SJSA1 (cell line): ENCODE measurements at regions not wholly inside any gene's neighbourhood (a gene's known extent, or its start where the extent isn't known, plus 50 kb on each side); places are given as distances from the start of the nearest gene placed in this dataset.
A peak's percentile ranks its signal among the peaks of the same experiment; 100 is the strongest.

Source experiments
- DNase-seq, 2 experiments: peaks; one replicate each; pipeline ENCODE4 v3.0.0-alpha.2; 2015 to 2020; ENCODE audit warnings: low spot score in 2 of 2, low read depth in 1 of 2
- H3K27ac ChIP-seq: fragments of 250-450 bp; sonication (Bioruptor Pico); 2 replicates; pipeline ENCODE4 v1.5.1; 2020; ENCODE audit warnings: mild to moderate bottlenecking, moderate library complexity
- H3K27me3 ChIP-seq: fragments of 250-450 bp; sonication (Bioruptor Pico); replicated peaks from 2 replicates; pipeline ENCODE4 v1.5.1; 2020; ENCODE audit warnings: mild to moderate bottlenecking, moderate library complexity
- H3K36me3 ChIP-seq: fragments of 250-450 bp; sonication (Bioruptor Pico); 2 replicates; pipeline ENCODE4 v1.5.1; 2020; ENCODE audit warnings: mild to moderate bottlenecking
- H3K4me1 ChIP-seq: fragments of 250-450 bp; sonication (Bioruptor Pico); replicated peaks from 2 replicates; pipeline ENCODE4 v1.6.1; 2021; ENCODE audit warnings: mild to moderate bottlenecking
- H3K4me3 ChIP-seq: fragments of 250-450 bp; sonication (Bioruptor Pico); 2 replicates; pipeline ENCODE4 v1.5.1; 2020; ENCODE audit warnings: mild to moderate bottlenecking
- H3K9me3 ChIP-seq: fragments of 250-450 bp; sonication (Bioruptor Pico); replicated peaks from 2 replicates; pipeline ENCODE4 v1.5.1; 2020; ENCODE audit warnings: mild to moderate bottlenecking

DNA sequence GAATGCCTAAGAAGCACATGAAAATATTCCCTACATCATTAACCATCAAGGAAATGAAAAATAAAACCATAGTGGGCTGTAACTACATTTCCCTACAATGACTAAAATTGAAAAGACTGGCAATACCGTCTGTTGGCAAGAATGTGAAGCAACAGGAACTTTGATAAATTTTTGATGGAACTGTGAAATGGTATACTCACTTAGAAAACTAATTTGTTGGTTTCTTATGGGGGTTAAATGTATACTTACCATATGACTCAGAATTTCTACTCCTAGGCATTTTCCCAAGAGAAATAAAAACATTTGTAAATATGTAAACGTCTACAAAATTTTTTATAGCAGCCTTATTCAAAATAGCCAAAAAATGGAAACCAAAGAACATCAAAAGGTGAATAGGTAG is 121.4 kb upstream of the PLEKHA5 start:
- no peaks in the 10 kb centered on the region for H3K27me3 ChIP-seq
- no peak for DNase-seq
- no peaks in the 10 kb centered on the region for H3K36me3 ChIP-seq
- H3K27ac ChIP-seq: no peak overlapping the region
- H3K4me1 ChIP-seq: peaks cover 19% of the 10 kb centered on the region
- no peak overlapping the region for H3K4me3 ChIP-seq
- H3K9me3 ChIP-seq: no peaks in the 10 kb centered on the region

DNA sequence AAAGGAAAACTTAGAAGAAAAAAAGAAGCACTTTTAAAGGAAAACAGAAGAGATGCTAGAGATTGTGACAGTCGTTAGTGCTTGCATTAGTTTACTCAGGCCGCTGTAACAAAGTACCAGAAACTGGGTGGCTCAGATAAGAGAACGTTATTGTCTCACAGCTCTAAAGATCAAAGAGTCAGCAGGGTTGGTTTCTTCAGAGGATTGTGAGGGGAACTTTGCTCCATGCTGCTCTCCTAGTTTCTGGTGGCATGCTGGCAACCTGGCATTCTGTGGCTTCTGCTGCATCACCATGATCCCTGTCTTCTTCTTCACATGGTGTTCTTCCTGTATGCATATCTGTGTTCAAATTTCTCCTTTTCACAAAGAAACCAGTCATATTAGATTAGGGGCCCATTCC is 119.4 kb upstream of the PLEKHA5 start:
- Histone ChIP-seq H3K27ac (no peak overlapping the region), H3K4me3 (no peak overlapping the region), H3K9me3 (no peaks in the 10 kb centered on the region), H3K4me1 (peaks cover 4% of the 10 kb centered on the region; the same call in 1 of the 2 replicates), H3K36me3 (no peaks in the 10 kb centered on the region), H3K27me3 (no peaks in the 10 kb centered on the region)
- no peak for DNase-seq

DNA sequence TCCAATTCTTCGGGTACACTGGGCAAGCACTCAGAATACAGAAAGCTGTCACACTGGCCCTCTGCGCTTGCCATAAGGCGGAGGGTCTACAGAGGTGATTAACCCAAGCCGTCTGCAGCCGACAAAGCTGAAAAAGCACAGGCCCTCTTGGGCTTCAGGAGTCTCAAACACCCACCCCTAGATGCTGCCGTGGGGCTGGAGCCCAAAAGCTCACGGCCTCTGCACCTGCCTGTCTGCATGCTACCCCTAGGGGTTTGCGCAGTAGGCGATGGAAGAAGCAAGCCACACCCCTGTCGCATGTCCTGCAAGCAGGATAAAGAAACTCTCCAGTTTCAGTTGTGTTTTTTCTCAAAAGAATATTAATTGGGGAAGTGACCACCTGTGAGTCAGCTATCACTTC is 118.8 kb upstream of the PLEKHA5 start:
- Histone ChIP-seq H3K4me3 (no peak overlapping the region), H3K27me3 (no peaks in the 10 kb centered on the region), H3K36me3 (no peaks in the 10 kb centered on the region), H3K9me3 (no peaks in the 10 kb centered on the region), H3K27ac (no peak overlapping the region), H3K4me1 (no peaks in the 10 kb centered on the region; the same call in 1 of the 2 replicates)
- no peak for DNase-seq

DNA sequence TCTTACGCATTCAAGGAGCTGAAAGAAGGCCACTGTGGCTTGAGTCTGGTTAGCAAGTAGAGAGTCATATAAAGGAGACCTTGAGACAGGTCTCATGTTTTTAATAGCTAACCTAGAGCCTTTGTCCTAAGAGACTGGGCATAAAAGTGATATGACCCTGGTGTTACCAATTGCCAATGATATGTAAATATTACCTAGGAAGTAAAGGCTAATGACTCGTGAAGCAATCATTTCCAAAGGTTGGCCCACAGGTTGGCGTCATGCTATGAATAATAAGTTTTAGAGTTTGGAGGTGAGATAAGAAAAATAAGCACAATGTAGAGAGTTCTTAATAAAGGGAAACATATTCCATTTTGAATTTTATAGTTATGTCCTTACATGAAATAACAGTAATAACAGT is 116.6 kb upstream of the PLEKHA5 start:
- peaks cover under 1% of the 10 kb centered on the region for H3K4me1 ChIP-seq
- no peak for DNase-seq
- no peaks in the 10 kb centered on the region for H3K9me3 ChIP-seq
- H3K4me3 ChIP-seq: no peak overlapping the region
- H3K27me3 ChIP-seq: no peaks in the 10 kb centered on the region
- H3K27ac ChIP-seq: no peak overlapping the region
- H3K36me3 ChIP-seq: no peaks in the 10 kb centered on the region

DNA sequence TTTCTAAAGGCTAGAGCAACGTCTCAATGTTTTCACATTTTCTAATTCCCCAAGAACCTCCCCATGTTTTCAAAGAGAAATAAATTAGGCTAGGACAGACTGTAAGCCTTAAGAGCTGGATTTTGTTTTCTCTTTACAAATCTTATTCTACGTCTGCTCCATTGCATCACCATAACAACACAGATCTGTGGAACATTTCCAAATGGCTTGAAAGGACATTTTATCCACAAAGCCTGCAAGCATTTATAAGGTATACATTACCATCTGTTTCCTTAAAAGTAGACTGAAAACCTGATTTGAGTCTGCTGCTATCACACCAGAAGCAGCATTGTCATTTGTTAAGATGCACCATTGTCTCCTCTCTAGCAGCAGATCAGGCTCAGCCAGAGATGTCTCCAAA is 115.3 kb upstream of the PLEKHA5 start:
- DNase-seq: no peak
- Histone ChIP-seq H3K27ac (no peak overlapping the region), H3K4me1 (peaks cover 13% of the 10 kb centered on the region), H3K27me3 (no peaks in the 10 kb centered on the region), H3K36me3 (no peaks in the 10 kb centered on the region), H3K4me3 (no peak overlapping the region), H3K9me3 (no peaks in the 10 kb centered on the region)

DNA sequence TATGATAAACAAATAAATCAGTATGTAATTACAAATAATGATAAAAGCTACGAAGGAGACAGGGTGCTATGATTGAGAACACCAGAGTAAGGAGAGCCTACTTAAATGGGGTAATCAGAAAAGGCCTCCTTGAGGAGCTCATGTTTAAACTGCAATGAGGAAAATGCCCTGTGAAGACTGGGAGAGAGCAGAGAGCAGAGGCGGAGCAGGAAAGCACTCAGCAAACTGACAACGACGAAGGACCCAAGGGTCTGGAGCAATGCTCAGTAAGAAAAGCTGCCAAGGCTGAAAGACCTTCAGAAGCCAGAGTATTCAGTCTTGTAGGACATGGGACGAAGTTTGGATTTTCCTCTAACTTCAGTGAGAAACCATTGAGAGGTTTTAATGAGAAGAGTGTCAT is 114.2 kb upstream of the PLEKHA5 start:
- Histone ChIP-seq H3K27me3 (no peaks in the 10 kb centered on the region), H3K9me3 (no peaks in the 10 kb centered on the region), H3K4me1 (peaks cover 17% of the 10 kb centered on the region), H3K4me3 (no peak overlapping the region), H3K27ac (no peak overlapping the region), H3K36me3 (no peaks in the 10 kb centered on the region)
- no peak for DNase-seq

DNA sequence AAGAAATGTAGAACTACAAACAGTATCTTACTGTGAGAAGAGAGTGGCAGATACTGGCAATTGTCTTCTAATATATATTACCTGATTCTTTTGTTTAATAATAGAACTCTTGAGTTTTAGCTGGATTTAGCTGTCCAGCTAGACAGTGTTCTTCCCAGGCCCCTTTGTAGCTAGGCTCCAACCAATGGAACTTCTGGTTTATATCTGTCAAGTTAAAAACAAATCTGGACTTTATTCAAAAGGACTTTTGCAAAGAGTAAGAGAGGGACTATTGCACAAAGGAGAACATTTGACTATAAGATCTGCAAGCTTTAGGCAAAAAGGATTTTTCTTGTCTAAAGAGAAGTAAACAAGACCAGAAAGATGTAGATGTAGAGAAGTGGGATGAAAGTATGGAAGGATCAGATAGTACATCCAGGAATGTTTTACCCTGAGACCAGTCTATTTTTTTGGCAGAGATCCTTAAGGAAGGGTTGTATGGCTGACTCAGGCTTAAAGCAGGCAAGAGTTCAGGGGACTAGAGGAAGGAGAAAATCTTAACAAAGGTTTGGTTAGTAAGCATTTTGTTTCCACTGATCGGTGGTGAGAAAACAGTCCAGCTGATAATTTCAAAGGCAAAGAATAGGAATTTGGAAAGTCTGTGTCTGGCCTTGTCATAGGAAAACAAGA is 111.1 kb upstream of the PLEKHA5 start:
- Histone ChIP-seq H3K27ac (peak overlapping the region; percentile 74), H3K4me1 (peaks cover 21% of the 10 kb centered on the region), H3K36me3 (no peaks in the 10 kb centered on the region), H3K4me3 (no peak overlapping the region), H3K9me3 (no peaks in the 10 kb centered on the region), H3K27me3 (no peaks in the 10 kb centered on the region)
- DNase-seq: peak in 1 of 2 experiments; percentile 65

DNA sequence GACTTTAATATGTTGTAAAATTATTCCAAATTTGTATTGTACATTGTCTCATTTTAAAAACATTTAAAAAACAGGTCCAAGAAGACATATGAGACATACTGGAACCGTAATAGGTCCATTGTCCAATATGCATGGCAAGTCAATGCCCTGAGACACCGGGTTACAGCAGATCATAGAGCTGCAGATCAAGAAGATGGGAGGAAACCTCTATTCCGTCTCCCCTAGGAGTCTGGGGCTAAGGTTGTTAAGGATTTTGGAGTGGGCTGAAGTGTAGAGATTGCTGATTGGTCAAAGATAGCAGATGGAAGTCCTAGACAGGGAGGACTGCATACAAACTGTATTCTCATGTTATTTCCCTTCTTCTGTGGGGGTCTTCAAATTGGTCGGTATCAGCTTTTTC is 108.3 kb upstream of the PLEKHA5 start:
- H3K27ac ChIP-seq: no peak overlapping the region
- H3K4me3 ChIP-seq: no peak overlapping the region
- H3K36me3 ChIP-seq: no peaks in the 10 kb centered on the region
- DNase-seq: no peak
- H3K27me3 ChIP-seq: no peaks in the 10 kb centered on the region
- peaks cover 31% of the 10 kb centered on the region for H3K4me1 ChIP-seq
- H3K9me3 ChIP-seq: 0 out of 2 replicates have a peak, but pooled peaks cover 5% of the 10 kb centered on the region

DNA sequence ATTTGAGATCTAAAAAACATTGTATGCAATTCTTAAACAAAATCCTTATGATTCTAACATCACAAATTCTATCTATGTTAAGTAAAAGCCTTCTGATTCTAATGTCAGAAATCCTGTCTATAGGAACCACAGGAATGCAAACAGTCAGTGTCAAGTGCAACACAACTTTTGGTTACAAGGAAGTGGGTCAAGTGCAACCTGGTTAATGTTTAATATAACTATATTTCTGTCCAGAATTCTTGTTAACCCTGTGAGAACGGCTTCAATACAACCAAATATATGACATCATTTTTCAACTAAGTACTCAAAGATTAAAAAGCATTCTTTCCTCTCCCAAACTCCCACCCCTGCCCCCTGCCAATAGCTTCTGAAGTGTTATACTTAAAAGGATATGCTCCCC is 107.9 kb upstream of the PLEKHA5 start:
- H3K27me3 ChIP-seq: no peaks in the 10 kb centered on the region
- no peak overlapping the region for H3K4me3 ChIP-seq
- no peak overlapping the region for H3K27ac ChIP-seq
- 0 out of 2 replicates have a peak, but pooled peaks cover 5% of the 10 kb centered on the region for H3K9me3 ChIP-seq
- peaks cover 31% of the 10 kb centered on the region for H3K4me1 ChIP-seq
- no peaks in the 10 kb centered on the region for H3K36me3 ChIP-seq
- DNase-seq: no peak

DNA sequence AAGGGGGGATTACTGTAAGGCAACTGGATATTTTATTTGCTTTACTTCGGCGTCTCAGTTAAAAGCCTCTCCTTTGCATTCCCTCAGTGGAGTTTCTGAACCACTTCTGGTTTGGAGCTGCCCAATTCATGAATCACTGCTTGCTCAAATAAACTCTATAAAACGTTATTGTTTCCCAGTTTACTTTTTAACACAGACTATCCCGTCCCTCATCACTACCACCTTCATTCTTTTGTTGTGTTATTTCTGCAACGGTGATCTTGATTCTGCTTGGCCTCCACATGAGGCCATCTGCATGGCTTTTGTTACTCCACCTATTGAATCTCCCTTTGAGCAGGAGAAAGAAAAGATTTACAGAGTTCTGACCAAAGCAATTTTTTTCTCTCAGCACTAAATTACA is 104.0 kb upstream of the PLEKHA5 start:
- H3K27ac ChIP-seq: no peak overlapping the region
- H3K4me3 ChIP-seq: no peak overlapping the region
- H3K9me3 ChIP-seq: 0 out of 2 replicates have a peak, but pooled peaks cover 5% of the 10 kb centered on the region
- no peaks in the 10 kb centered on the region for H3K36me3 ChIP-seq
- DNase-seq: peak in 1 of 2 experiments; percentile 42
- H3K4me1 ChIP-seq: peaks cover 24% of the 10 kb centered on the region
- H3K27me3 ChIP-seq: no peaks in the 10 kb centered on the region

DNA sequence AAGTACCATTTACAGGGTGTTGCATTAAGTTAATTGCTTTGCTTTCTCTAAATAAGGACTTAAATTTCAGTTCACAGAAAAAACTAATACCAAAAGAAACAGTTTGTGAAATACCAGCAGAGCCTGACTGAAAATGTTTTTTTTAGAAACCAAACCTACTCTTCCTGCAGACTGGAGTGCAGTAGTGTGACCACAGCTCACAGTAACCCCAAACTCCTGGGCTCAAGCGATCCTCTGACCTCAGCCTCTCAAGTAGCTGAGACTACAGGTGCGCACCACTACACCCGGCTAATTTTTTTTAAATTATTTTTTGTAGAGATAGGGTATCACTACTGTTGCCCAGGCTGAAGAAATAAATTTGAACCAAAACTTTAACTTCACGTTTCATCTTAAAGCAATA is 103.5 kb upstream of the PLEKHA5 start:
- no peak for DNase-seq
- Histone ChIP-seq H3K4me1 (peaks cover 29% of the 10 kb centered on the region), H3K27ac (no peak overlapping the region), H3K4me3 (no peak overlapping the region), H3K36me3 (no peaks in the 10 kb centered on the region), H3K27me3 (no peaks in the 10 kb centered on the region), H3K9me3 (0 out of 2 replicates have a peak, but pooled peaks cover 5% of the 10 kb centered on the region)

DNA sequence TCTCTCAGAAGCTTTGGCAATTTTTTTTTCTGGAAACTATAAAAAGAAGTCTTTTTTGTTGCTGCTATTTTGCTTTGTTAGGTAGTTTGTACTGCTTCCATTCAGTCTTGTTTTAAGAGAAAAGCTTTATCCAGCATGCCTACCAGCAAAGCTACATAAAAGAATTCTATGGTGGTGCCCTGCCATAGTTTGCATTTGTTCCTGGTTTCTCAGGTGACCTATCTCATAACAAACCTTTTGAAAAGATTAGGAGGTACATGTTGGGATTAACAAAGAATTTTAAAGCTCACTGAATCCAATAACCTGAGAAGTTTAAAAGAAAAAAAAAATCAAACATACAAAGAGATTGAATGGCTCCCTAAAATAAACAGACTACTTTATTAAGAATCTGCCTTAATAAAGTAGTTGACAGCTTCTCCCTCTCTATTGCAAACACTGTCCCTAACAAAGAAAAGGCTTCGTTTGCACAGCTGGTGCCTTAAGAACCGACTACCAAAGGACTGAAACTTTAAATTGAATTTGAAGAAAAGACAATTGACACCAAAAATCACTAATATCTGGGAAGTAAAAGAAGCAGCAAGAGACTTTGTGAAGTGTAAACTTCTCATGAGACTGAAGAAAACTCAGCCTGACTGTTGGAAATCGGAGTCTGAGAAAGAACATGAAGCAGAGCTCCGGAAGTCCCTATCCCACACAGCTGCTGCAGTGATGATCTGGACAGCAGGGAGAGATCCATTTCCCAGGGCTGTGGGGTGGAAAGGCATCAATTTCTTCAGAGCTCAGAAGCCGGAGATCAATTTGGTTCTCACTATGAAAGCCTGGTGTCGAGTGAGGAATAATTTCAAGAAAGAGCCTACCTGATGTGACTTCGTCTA is 102.7 kb upstream of the PLEKHA5 start:
- H3K27me3 ChIP-seq: no peaks in the 10 kb centered on the region

DNA sequence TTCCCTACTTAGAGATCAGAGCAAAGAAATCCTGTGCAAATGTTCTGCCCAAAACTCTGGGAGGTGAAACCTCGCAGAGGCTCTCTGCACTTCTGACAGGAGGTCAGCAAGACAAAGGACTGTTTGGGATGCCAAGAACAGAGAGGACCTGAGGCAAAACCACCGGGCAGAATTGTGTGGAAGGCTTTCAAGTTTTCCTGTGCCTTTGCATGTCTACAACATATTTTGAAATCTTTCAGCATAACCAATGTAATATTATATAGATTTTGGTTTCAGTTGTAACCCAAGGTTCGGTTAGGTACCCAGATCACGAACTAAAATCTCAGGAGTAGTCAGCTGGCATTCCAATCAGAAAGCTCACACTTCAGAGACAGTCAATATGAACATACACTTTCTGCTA is 99.4 kb upstream of the PLEKHA5 start:
- Histone ChIP-seq H3K36me3 (0 out of 2 replicates have a peak, but pooled peaks cover 2% of the 10 kb centered on the region), H3K4me3 (no peak overlapping the region), H3K4me1 (peaks cover 32% of the 10 kb centered on the region), H3K27me3 (no peaks in the 10 kb centered on the region), H3K27ac (peak overlapping the region; percentile 94), H3K9me3 (peaks cover 23% of the 10 kb centered on the region)
- peak in 1 of 2 experiments; percentile 21 for DNase-seq

More for the DNA sequence above, 102.7 kb upstream of the PLEKHA5 start:
- no peak overlapping the region for H3K27ac ChIP-seq
- H3K4me3 ChIP-seq: no peak overlapping the region
- peaks cover 10% of the 10 kb centered on the region; the same call in 1 of the 2 replicates for H3K9me3 ChIP-seq
- no peak for DNase-seq
- 0 out of 2 replicates have a peak, but pooled peaks cover under 1% of the 10 kb centered on the region for H3K36me3 ChIP-seq
- peaks cover 33% of the 10 kb centered on the region for H3K4me1 ChIP-seq

DNA sequence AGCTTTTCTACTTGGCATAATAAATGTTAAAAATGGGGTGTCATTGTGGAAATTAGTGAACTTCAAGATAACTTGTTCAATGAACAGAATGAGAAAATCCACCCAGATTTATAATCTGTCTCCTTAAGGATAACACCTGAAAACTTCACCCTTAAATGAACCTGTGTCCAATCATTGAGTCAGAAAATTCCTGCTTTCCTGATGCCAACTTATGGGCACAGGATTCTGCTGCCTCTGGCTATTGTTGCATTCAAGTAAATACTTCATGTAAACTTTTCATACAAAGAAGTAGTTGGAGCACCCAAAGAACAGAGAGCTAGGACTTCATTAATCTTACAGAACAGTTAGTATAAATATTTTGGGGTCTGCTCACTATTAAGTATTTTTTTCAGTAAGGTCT is 98.9 kb upstream of the PLEKHA5 start:
- H3K4me1 ChIP-seq: peaks cover 29% of the 10 kb centered on the region
- H3K36me3 ChIP-seq: 0 out of 2 replicates have a peak, but pooled peaks cover 2% of the 10 kb centered on the region
- H3K27ac ChIP-seq: peak overlapping the region; percentile 94
- H3K9me3 ChIP-seq: peaks cover 23% of the 10 kb centered on the region
- DNase-seq: no peak
- H3K4me3 ChIP-seq: no peak overlapping the region
- H3K27me3 ChIP-seq: no peaks in the 10 kb centered on the region
